HEK293 (cell line): ENCODE measurements at regions not wholly inside any gene's neighbourhood (a gene's known extent, or its start where the extent isn't known, plus 50 kb on each side); places are given as distances from the start of the nearest gene placed in this dataset.

ENCODE experiments used
- CTCF ChIA-PET: fragments of 350-600 bp; formaldehyde crosslinking; extraction: SDS; loops from one replicate; lab custom pipeline; 2021; ENCODE audit warnings: antibody characterized with exemption; lab: Yijun Ruan, JAX
- POLR2A ChIA-PET: fragments of 300-600 bp; formaldehyde crosslinking; extraction: SDS; loops from one replicate; lab custom pipeline; 2020; ENCODE audit warnings: antibody characterized with exemption, inconsistent platforms; lab: Yijun Ruan, JAX
- H3K27ac ChIP-seq: fragments of 200-500 bp; sonication (Bioruptor generic); 2 replicates; pipeline ENCODE4 v1.5.1; 2014; ENCODE audit warnings: low read depth, low read length, control low read depth, inconsistent platforms; ENCODE audit errors: extremely low read depth
- H3K36me3 ChIP-seq, 2 experiments: fragments of 200-500 bp in 1 of 2; sonication (Bioruptor generic) in 1 of 2; 1 replicate in 1 of 2; 2 replicates in 1 of 2; pipeline ENCODE4 v1.5.1; 2014 to 2017; ENCODE audit warnings: inconsistent platforms in 2 of 2, low read length in 2 of 2; ENCODE audit not compliant: control insufficient read depth in 2 of 2, insufficient read depth in 1 of 2
- H3K4me1 ChIP-seq: fragments of 200-500 bp; sonication (Bioruptor generic); 2 replicates; pipeline ENCODE4 v1.5.1; 2014; ENCODE audit warnings: mild to moderate bottlenecking, low read length, inconsistent platforms; ENCODE audit not compliant: control insufficient read depth, insufficient read depth
- H3K4me3 ChIP-seq: 2 replicates; pipeline ENCODE4 v1.5.1; 2011; ENCODE audit warnings: low read depth, mild to moderate bottlenecking, control low read depth, low read length, moderate library complexity
- H3K9me3 ChIP-seq: fragments of 200-500 bp; sonication (Bioruptor generic); 2 replicates; pipeline ENCODE4 v1.5.1; 2014; ENCODE audit warnings: low read depth, low read length, inconsistent platforms; ENCODE audit not compliant: control insufficient read depth, insufficient read depth
- EGR2 ChIP-seq: fragments of 450-650 bp; formaldehyde crosslinking; IDR thresholded peaks from 2 replicates; pipeline ENCODE4 v1.5.1; 2016; ENCODE audit warnings: low read depth, missing biosample characterization, missing genetic modification characterization
- IKZF3 ChIP-seq: fragments of 450-650 bp; IDR thresholded peaks from 2 replicates; pipeline ENCODE4 v1.5.0; 2018; ENCODE audit warnings: missing biosample characterization, mild to moderate bottlenecking, missing genetic modification characterization, moderate library complexity
- REPIN1 ChIP-seq: fragments of 450-650 bp; formaldehyde crosslinking; IDR thresholded peaks from 2 replicates; pipeline ENCODE4 v1.5.1; 2017; ENCODE audit warnings: missing biosample characterization, missing genetic modification characterization, low read depth
- SCRT1 ChIP-seq: fragments of 450-650 bp; formaldehyde crosslinking; IDR thresholded peaks from 2 replicates; pipeline ENCODE4 v1.5.1; 2016; ENCODE audit warnings: missing biosample characterization, missing genetic modification characterization, borderline replicate concordance
- SETDB1 ChIP-seq: IDR thresholded peaks from one replicate; pipeline ENCODE4 v1.6.1; 2017; ENCODE audit warnings: mild to moderate bottlenecking, low read length, moderate library complexity, mixed read lengths; ENCODE audit not compliant: insufficient read length
- TRIM28 ChIP-seq: IDR thresholded peaks from 2 replicates; pipeline ENCODE4 v1.6.1; 2011; ENCODE audit warnings: low read length, control low read depth, borderline replicate concordance
- ZBTB48 ChIP-seq: fragments of 450-650 bp; formaldehyde crosslinking; IDR thresholded peaks from 2 replicates; pipeline ENCODE4 v1.5.1; 2016; ENCODE audit warnings: missing biosample characterization, missing genetic modification characterization
- ZNF114 ChIP-seq: fragments of 450-650 bp; formaldehyde crosslinking; IDR thresholded peaks from 2 replicates; pipeline ENCODE4 v1.5.0; 2017; ENCODE audit warnings: missing biosample characterization, missing genetic modification characterization
- ZNF223 ChIP-seq: fragments of 450-650 bp; formaldehyde crosslinking; IDR thresholded peaks from 2 replicates; pipeline ENCODE4 v1.5.1; 2016; ENCODE audit warnings: missing biosample characterization, missing genetic modification characterization
- ZNF24 ChIP-seq: fragments of 450-650 bp; formaldehyde crosslinking; IDR thresholded peaks from 2 replicates; pipeline ENCODE4 v1.5.1; 2016; ENCODE audit warnings: missing biosample characterization, missing genetic modification characterization
- ZNF341 ChIP-seq: fragments of 450-650 bp; formaldehyde crosslinking; IDR thresholded peaks from 2 replicates; pipeline ENCODE4; 2016; ENCODE audit warnings: low read depth, missing biosample characterization, missing genetic modification characterization
- ZNF529 ChIP-seq: fragments of 450-650 bp; formaldehyde crosslinking; IDR thresholded peaks from 2 replicates; pipeline ENCODE4 v1.5.1; 2017; ENCODE audit warnings: missing genetic modification characterization, missing biosample characterization; ENCODE audit not compliant: insufficient replicate concordance
- ZNF624 ChIP-seq: fragments of 450-650 bp; formaldehyde crosslinking; IDR thresholded peaks from 2 replicates; pipeline ENCODE4 v1.5.1; 2017; ENCODE audit warnings: missing biosample characterization, missing genetic modification characterization
- ZNF677 ChIP-seq: fragments of 450-650 bp; IDR thresholded peaks from 2 replicates; pipeline ENCODE4 v1.5.0; 2018; ENCODE audit warnings: missing biosample characterization, mild to moderate bottlenecking, missing genetic modification characterization, moderate library complexity
- ZNF707 ChIP-seq: fragments of 450-650 bp; formaldehyde crosslinking; IDR thresholded peaks from 2 replicates; pipeline ENCODE4 v1.5.1; 2016; ENCODE audit warnings: missing biosample characterization, missing genetic modification characterization
- ZNF747 ChIP-seq: fragments of 450-650 bp; formaldehyde crosslinking; IDR thresholded peaks from 2 replicates; pipeline ENCODE4 v1.5.1; 2016; ENCODE audit warnings: missing biosample characterization, missing genetic modification characterization
- ZSCAN30 ChIP-seq: fragments of 450-650 bp; IDR thresholded peaks from 2 replicates; pipeline ENCODE4 v1.5.1; 2018; ENCODE audit warnings: missing biosample characterization, mild to moderate bottlenecking, missing genetic modification characterization, moderate library complexity
- TF ChIP-seq, protein P1 (sequence below): fragments of 450-650 bp; formaldehyde crosslinking; IDR thresholded peaks from 2 replicates; pipeline ENCODE4 v1.5.1; 2016; ENCODE audit warnings: missing biosample characterization, missing genetic modification characterization, low read depth
- TF ChIP-seq, protein P2 (sequence below): fragments of 450-650 bp; formaldehyde crosslinking; IDR thresholded peaks from 2 replicates; pipeline ENCODE4 v1.5.1; 2016; ENCODE audit warnings: missing biosample characterization, missing genetic modification characterization
- TF ChIP-seq, protein P3 (sequence below): fragments of 450-650 bp; formaldehyde crosslinking; IDR thresholded peaks from 2 replicates; pipeline ENCODE4 v1.5.1; 2016; ENCODE audit warnings: missing biosample characterization, missing genetic modification characterization
- TF ChIP-seq, protein P4 (sequence below): fragments of 450-650 bp; formaldehyde crosslinking; IDR thresholded peaks from 2 replicates; pipeline ENCODE4 v1.5.1; 2017; ENCODE audit warnings: missing biosample characterization, mild to moderate bottlenecking, missing genetic modification characterization, moderate library complexity
- TF ChIP-seq, protein P5 (sequence below): fragments of 450-650 bp; formaldehyde crosslinking; IDR thresholded peaks from 2 replicates; pipeline ENCODE4 v1.5.1; 2017; ENCODE audit warnings: missing biosample characterization, missing genetic modification characterization
- TF ChIP-seq, protein P6 (sequence below): fragments of 450-650 bp; formaldehyde crosslinking; IDR thresholded peaks from 2 replicates; pipeline ENCODE4 v1.5.1; 2016; ENCODE audit warnings: missing biosample characterization, missing genetic modification characterization
- TF ChIP-seq, protein P7 (sequence below): fragments of 450-650 bp; formaldehyde crosslinking; IDR thresholded peaks from 2 replicates; pipeline ENCODE4 v1.5.1; 2016; ENCODE audit warnings: missing biosample characterization, missing genetic modification characterization

DNA sequence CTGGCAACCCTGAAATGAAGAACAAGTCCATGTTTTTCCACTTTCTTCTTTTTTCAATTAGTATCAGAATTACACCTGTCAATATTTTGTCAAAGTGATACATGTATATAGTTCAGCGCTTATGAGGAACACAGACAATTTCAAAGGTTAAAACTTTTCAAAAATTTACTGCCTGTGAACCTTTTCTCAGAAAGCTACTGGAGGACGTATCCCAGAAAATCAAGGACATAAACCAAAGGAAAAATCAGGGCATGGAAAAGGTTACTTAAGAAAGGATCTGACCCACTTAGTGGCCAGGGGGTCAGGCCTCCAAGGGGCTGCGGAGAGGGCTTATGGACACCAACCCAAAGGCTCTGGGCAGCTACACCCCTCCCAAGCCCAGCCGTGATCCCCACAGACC, 81.1 kb upstream of the ACTRT2 start:
- ChIA-PET POLR2A (no interaction called here), CTCF (no interaction called here)
- H3K9me3 ChIP-seq: no peaks in the 10 kb centered on the region
- no peaks in the 10 kb centered on the region for H3K4me1 ChIP-seq
- TF ChIP-seq SETDB1: peak; percentile 60
- no peak for TF ChIP-seq IKZF3 (tag by site-specific recombination)
- TF ChIP-seq ZNF114 (tag by site-specific recombination): no peak
- TF ChIP-seq ZNF341 (tag by site-specific recombination): no peak
- TF ChIP-seq ZNF624 (tag by site-specific recombination): peak; percentile 52; the same call in 1 of the 2 replicates
- H3K36me3 ChIP-seq: no peaks in the 10 kb centered on the region
- H3K27ac ChIP-seq: no peak overlapping the region
- H3K4me3 ChIP-seq: no peak overlapping the region

DNA sequence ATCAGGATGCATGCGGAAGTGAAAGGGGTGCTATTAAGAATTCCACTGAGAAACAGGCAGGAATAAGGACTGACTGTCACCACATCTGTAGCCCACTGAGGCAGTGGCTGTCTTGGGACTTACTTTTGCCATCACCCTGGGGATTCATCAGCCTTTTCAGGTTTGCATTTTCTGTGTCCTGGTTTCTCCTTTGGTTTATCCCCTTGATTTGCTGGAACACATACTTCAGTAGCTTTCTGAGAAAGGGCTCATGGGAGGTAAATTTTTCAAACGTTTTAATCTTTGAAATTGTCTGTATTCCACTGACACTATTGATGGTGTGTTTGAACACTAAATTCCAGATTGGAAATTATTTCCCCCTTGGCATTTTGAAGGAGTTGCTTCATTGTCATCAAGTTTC, 80.2 kb upstream of the ACTRT2 start:
- no peaks in the 10 kb centered on the region for H3K4me1 ChIP-seq
- ChIA-PET CTCF (no interaction called here), POLR2A (no interaction called here)
- H3K27ac ChIP-seq: no peak overlapping the region
- H3K4me3 ChIP-seq: no peak overlapping the region
- no peaks in the 10 kb centered on the region for H3K36me3 ChIP-seq
- TF ChIP-seq SCRT1 (tag by site-specific recombination) (no peak), TRIM28 (peak; percentile 90), ZNF223 (tag by site-specific recombination) (no peak), SETDB1 (peak; percentile 95), ZNF624 (tag by site-specific recombination) (peak; percentile 79; the same call in 1 of the 2 replicates)
- TF ChIP-seq, all 188 proteins: peak for 3
- H3K9me3 ChIP-seq: no peaks in the 10 kb centered on the region

DNA sequence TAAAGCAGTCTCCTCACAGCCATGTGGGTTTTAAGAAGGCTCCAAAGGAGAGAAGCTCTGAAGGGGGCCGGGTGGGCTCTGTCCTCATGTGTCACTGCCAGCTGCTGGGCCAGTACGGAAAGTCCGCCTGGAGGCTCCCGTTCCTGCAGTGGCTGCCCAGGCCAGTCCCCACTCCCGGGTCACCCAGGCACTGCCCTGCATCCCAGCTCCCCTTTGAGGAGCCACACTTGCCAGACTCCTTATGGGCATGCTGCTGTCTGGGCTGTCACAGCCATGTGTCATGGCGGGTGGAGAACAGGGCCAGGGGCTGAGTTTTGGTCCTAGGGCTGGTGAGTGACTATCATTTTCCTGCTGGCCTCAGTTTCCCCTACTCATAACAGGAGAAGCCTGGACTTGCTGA, 79.4 kb upstream of the ACTRT2 start:
- no peak overlapping the region for H3K4me3 ChIP-seq
- no peak overlapping the region for H3K27ac ChIP-seq
- no peaks in the 10 kb centered on the region for H3K36me3 ChIP-seq
- no peaks in the 10 kb centered on the region for H3K4me1 ChIP-seq
- H3K9me3 ChIP-seq: no peaks in the 10 kb centered on the region
- POLR2A ChIA-PET: no interaction called here
- CTCF ChIA-PET: interaction anchor here (0.7 kb wide), 1 partner anchor 15 kb away, joined by 4 read pairs; no protein-coding TSS in a partner anchor
- TF ChIP-seq, protein P1, sequence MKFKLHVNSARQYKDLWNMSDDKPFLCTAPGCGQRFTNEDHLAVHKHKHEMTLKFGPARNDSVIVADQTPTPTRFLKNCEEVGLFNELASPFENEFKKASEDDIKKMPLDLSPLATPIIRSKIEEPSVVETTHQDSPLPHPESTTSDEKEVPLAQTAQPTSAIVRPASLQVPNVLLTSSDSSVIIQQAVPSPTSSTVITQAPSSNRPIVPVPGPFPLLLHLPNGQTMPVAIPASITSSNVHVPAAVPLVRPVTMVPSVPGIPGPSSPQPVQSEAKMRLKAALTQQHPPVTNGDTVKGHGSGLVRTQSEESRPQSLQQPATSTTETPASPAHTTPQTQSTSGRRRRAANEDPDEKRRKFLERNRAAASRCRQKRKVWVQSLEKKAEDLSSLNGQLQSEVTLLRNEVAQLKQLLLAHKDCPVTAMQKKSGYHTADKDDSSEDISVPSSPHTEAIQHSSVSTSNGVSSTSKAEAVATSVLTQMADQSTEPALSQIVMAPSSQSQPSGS: no peak
- TF ChIP-seq, protein P2, sequence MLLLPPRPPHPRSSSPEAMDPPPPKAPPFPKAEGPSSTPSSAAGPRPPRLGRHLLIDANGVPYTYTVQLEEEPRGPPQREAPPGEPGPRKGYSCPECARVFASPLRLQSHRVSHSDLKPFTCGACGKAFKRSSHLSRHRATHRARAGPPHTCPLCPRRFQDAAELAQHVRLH (tag by site-specific recombination): no peak
- TF ChIP-seq ZNF529: no peak
- TF ChIP-seq ZNF707 (tag by site-specific recombination): no peak
- TF ChIP-seq ZSCAN30 (tag by site-specific recombination): no peak
- no peak for TF ChIP-seq ZNF747
- TF ChIP-seq, protein P3, sequence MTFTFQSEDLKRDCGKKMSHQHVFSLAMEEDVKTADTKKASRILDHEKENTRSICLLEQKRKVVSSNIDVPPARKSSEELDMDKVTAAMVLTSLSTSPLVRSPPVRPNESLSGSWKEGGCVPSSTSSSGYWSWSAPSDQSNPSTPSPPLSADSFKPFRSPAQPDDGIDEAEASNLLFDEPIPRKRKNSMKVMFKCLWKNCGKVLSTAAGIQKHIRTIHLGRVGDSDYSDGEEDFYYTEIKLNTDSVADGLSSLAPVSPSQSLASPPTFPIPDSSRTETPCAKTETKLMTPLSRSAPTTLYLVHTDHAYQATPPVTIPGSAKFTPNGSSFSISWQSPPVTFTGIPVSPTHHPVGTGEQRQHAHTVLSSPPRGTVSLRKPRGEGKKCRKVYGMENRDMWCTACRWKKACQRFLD (tag by site-specific recombination): no peak
- no peak for TF ChIP-seq ZNF24 (tag by site-specific recombination)
- no peak for TF ChIP-seq ZBTB48
- TF ChIP-seq REPIN1 (tag by site-specific recombination): no peak
- TF ChIP-seq, protein P4, sequence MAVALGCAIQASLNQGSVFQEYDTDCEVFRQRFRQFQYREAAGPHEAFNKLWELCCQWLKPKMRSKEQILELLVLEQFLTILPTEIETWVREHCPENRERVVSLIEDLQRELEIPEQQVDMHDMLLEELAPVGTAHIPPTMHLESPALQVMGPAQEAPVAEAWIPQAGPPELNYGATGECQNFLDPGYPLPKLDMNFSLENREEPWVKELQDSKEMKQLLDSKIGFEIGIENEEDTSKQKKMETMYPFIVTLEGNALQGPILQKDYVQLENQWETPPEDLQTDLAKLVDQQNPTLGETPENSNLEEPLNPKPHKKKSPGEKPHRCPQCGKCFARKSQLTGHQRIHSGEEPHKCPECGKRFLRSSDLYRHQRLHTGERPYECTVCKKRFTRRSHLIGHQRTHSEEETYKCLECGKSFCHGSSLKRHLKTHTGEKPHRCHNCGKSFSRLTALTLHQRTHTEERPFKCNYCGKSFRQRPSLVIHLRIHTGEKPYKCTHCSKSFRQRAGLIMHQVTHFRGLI: no peak
- TF ChIP-seq EGR2 (tag by site-specific recombination): no peak
- TF ChIP-seq, protein P5, sequence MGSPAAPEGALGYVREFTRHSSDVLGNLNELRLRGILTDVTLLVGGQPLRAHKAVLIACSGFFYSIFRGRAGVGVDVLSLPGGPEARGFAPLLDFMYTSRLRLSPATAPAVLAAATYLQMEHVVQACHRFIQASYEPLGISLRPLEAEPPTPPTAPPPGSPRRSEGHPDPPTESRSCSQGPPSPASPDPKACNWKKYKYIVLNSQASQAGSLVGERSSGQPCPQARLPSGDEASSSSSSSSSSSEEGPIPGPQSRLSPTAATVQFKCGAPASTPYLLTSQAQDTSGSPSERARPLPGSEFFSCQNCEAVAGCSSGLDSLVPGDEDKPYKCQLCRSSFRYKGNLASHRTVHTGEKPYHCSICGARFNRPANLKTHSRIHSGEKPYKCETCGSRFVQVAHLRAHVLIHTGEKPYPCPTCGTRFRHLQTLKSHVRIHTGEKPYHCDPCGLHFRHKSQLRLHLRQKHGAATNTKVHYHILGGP (tag by site-specific recombination): no peak
- TF ChIP-seq, protein P6, sequence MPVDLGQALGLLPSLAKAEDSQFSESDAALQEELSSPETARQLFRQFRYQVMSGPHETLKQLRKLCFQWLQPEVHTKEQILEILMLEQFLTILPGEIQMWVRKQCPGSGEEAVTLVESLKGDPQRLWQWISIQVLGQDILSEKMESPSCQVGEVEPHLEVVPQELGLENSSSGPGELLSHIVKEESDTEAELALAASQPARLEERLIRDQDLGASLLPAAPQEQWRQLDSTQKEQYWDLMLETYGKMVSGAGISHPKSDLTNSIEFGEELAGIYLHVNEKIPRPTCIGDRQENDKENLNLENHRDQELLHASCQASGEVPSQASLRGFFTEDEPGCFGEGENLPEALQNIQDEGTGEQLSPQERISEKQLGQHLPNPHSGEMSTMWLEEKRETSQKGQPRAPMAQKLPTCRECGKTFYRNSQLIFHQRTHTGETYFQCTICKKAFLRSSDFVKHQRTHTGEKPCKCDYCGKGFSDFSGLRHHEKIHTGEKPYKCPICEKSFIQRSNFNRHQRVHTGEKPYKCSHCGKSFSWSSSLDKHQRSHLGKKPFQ (tag by site-specific recombination): no peak
- TF ChIP-seq, protein P7, sequence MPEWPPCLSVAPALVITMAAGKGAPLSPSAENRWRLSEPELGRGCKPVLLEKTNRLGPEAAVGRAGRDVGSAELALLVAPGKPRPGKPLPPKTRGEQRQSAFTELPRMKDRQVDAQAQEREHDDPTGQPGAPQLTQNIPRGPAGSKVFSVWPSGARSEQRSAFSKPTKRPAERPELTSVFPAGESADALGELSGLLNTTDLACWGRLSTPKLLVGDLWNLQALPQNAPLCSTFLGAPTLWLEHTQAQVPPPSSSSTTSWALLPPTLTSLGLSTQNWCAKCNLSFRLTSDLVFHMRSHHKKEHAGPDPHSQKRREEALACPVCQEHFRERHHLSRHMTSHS: no peak
- no peak for TF ChIP-seq ZNF677 (tag by site-specific recombination)
